ENCODE measurements at regions not wholly inside any gene's neighbourhood (a gene's known extent, or its start where the extent isn't known, plus 50 kb on each side); places are given as distances from the start of the nearest gene placed in this dataset.

GRCh38 chr2:128451084-128452023 lies 132.7 kb upstream of the HS6ST1 start:
- H2AFZ ChIP-seq (ENCODE audit: low read depth), result no peak overlapping the region
- H3K4me1 ChIP-seq (ENCODE audit: low read depth, poor library complexity, severe bottlenecking), result no peaks in the 10 kb centered on the region
- no peaks in the 10 kb centered on the region for H3K27me3 ChIP-seq (ENCODE audit: insufficient read depth, low read depth)
- no peak overlapping the region for H3K27ac ChIP-seq
- H3K36me3 ChIP-seq (ENCODE audit: insufficient read depth), result no peaks in the 10 kb centered on the region
- no peak overlapping the region for H3K4me2 ChIP-seq
- no peak overlapping the region for H3K4me3 ChIP-seq (IDR thresholded peaks at IDR 0.05; ENCODE audit: insufficient read depth, low read depth, low read length)
- H3K79me2 ChIP-seq (ENCODE audit: insufficient read depth, low read depth), result no peaks in the 10 kb centered on the region
- no peak for TF ChIP-seq CTCF (conservative IDR thresholded peaks at IDR 0.05; ENCODE audit: low read depth, low read length)
- H4K20me1 ChIP-seq (ENCODE audit: insufficient read depth), result no peaks in the 10 kb centered on the region
- no peak overlapping the region for H3K9ac ChIP-seq

GRCh38 chr2:128452024-128452411 lies 133.3 kb upstream of the HS6ST1 start:
- Histone ChIP-seq H3K4me3 (IDR thresholded peaks at IDR 0.05; ENCODE audit: insufficient read depth, low read depth, low read length) (no peak overlapping the region), H3K27ac (no peak overlapping the region), H3K79me2 (ENCODE audit: insufficient read depth, low read depth) (no peaks in the 10 kb centered on the region), H3K36me3 (ENCODE audit: insufficient read depth) (no peaks in the 10 kb centered on the region), H2AFZ (ENCODE audit: low read depth) (no peak overlapping the region), H4K20me1 (ENCODE audit: insufficient read depth) (no peaks in the 10 kb centered on the region), H3K27me3 (ENCODE audit: insufficient read depth, low read depth) (no peaks in the 10 kb centered on the region), H3K4me2 (no peak overlapping the region), H3K4me1 (ENCODE audit: low read depth, poor library complexity, severe bottlenecking) (no peaks in the 10 kb centered on the region), H3K9ac (no peak overlapping the region)
- no peak for TF ChIP-seq CTCF (conservative IDR thresholded peaks at IDR 0.05; ENCODE audit: low read depth, low read length)

GRCh38 chr2:128452536-128453530 lies 134.2 kb upstream of the HS6ST1 start:
- no peak for TF ChIP-seq CTCF (conservative IDR thresholded peaks at IDR 0.05; ENCODE audit: low read depth, low read length)
- no peak overlapping the region for H2AFZ ChIP-seq (ENCODE audit: low read depth)
- no peaks in the 10 kb centered on the region for H4K20me1 ChIP-seq (ENCODE audit: insufficient read depth)
- no peaks in the 10 kb centered on the region for H3K36me3 ChIP-seq (ENCODE audit: insufficient read depth)
- H3K79me2 ChIP-seq (ENCODE audit: insufficient read depth, low read depth), result no peaks in the 10 kb centered on the region
- H3K27me3 ChIP-seq (ENCODE audit: insufficient read depth, low read depth), result no peaks in the 10 kb centered on the region
- H3K27ac ChIP-seq, result no peak overlapping the region
- no peak overlapping the region for H3K4me2 ChIP-seq
- no peaks in the 10 kb centered on the region for H3K4me1 ChIP-seq (ENCODE audit: low read depth, poor library complexity, severe bottlenecking)
- H3K9ac ChIP-seq, result no peak overlapping the region
- no peak overlapping the region for H3K4me3 ChIP-seq (IDR thresholded peaks at IDR 0.05; ENCODE audit: insufficient read depth, low read depth, low read length)

GRCh38 chr2:128454980-128455720 lies 136.5 kb upstream of the HS6ST1 start:
- Histone ChIP-seq H3K4me1 (ENCODE audit: low read depth, poor library complexity, severe bottlenecking) (no peaks in the 10 kb centered on the region), H2AFZ (ENCODE audit: low read depth) (no peak overlapping the region), H3K4me3 (IDR thresholded peaks at IDR 0.05; ENCODE audit: insufficient read depth, low read depth, low read length) (no peak overlapping the region), H3K79me2 (ENCODE audit: insufficient read depth, low read depth) (no peaks in the 10 kb centered on the region), H4K20me1 (ENCODE audit: insufficient read depth) (no peaks in the 10 kb centered on the region), H3K27ac (no peak overlapping the region), H3K4me2 (no peak overlapping the region), H3K36me3 (ENCODE audit: insufficient read depth) (no peaks in the 10 kb centered on the region), H3K9ac (no peak overlapping the region), H3K27me3 (ENCODE audit: insufficient read depth, low read depth) (no peaks in the 10 kb centered on the region)
- no peak for TF ChIP-seq CTCF (conservative IDR thresholded peaks at IDR 0.05; ENCODE audit: low read depth, low read length)

Measured in KMS-11 (cell line).